SU-DHL-6 (cell line): ENCODE measurements at regions not wholly inside any gene's neighbourhood (a gene's known extent, or its start where the extent isn't known, plus 50 kb on each side); places are given as distances from the start of the nearest gene placed in this dataset.
A peak's percentile ranks its signal among the peaks of the same experiment; 100 is the strongest.

ENCODE experiments used
- H2AFZ ChIP-seq: fragments of 200-600 bp; sonication (generic); 2 replicates; pipeline ENCODE4 v1.6.1; 2014; ENCODE audit warnings: low read depth, mild to moderate bottlenecking, moderate library complexity, mixed read lengths, antibody characterized with exemption, low read length; ENCODE audit not compliant: severe bottlenecking
- H3F3A ChIP-seq: fragments of 200-600 bp; shearing (Covaris generic); 2 replicates; pipeline ENCODE4 v1.6.0; 2016; ENCODE audit warnings: antibody characterized with exemption, mild to moderate bottlenecking; ENCODE audit not compliant: insufficient read depth
- H3K27ac ChIP-seq: fragments of 200-600 bp; sonication (generic); 2 replicates; pipeline ENCODE4 v1.5.1; 2016; ENCODE audit warnings: low read depth, mild to moderate bottlenecking, low read length, moderate library complexity, mixed read lengths
- H3K27me3 ChIP-seq: fragments of 200-600 bp; sonication (generic), shearing (Covaris generic); 2 replicates; pipeline ENCODE4 v1.6.0; 2014; ENCODE audit warnings: mild to moderate bottlenecking, low read length
- H3K36me3 ChIP-seq: fragments of 200-600 bp; sonication (generic); 2 replicates; pipeline ENCODE4 v1.6.1; 2014; ENCODE audit warnings: mild to moderate bottlenecking, low read length, mixed read lengths
- H3K4me2 ChIP-seq: fragments of 300-600, 200-600 bp; shearing (Covaris generic), sonication (generic); 2 replicates; pipeline ENCODE4 v1.6.0; 2014; ENCODE audit warnings: low read length, low read depth, mild to moderate bottlenecking; ENCODE audit not compliant: poor library complexity, severe bottlenecking
- H3K4me3 ChIP-seq: fragments of 200-600 bp; sonication (generic); 2 replicates; pipeline ENCODE4 v1.5.1; 2014; ENCODE audit warnings: antibody characterized with exemption, low read length, mild to moderate bottlenecking, mixed read lengths; ENCODE audit not compliant: insufficient read depth, poor library complexity, severe bottlenecking
- H3K79me2 ChIP-seq: fragments of 200-600 bp; sonication (generic); 2 replicates; pipeline ENCODE4 v1.6.1; 2014; ENCODE audit warnings: mild to moderate bottlenecking, low read length, moderate library complexity; ENCODE audit not compliant: insufficient read depth
- H3K9ac ChIP-seq: fragments of 200-600 bp; sonication (generic); 2 replicates; pipeline ENCODE4 v1.7.0; 2014; ENCODE audit warnings: mild to moderate bottlenecking, low read length
- H3K9me2 ChIP-seq: fragments of 200-600 bp; sonication (generic); replicated peaks from 2 replicates; pipeline ENCODE4 v1.6.1; 2014; ENCODE audit warnings: low read length; ENCODE audit not compliant: insufficient read depth
- H3K9me3 ChIP-seq: fragments of 200-600 bp; sonication (generic); 2 replicates; pipeline ENCODE4 v1.6.1; 2014; ENCODE audit warnings: low read length, mixed read lengths; ENCODE audit not compliant: insufficient read depth
- H4K20me1 ChIP-seq: fragments of 200-600 bp; sonication (generic); 2 replicates; pipeline ENCODE4 v1.6.1; 2014; ENCODE audit warnings: low read depth, mild to moderate bottlenecking, antibody characterized with exemption, low read length, moderate library complexity, mixed read lengths
- CTCF ChIP-seq: fragments of 200-600 bp; sonication (generic); IDR thresholded peaks from one replicate; pipeline ENCODE4 v1.5.1; 2017; ENCODE audit warnings: antibody characterized with exemption, mild to moderate bottlenecking, low read length, moderate library complexity; ENCODE audit not compliant: insufficient read depth, poor library complexity, severe bottlenecking
- EZH2phosphoT487 ChIP-seq: fragments of 200-600 bp; sonication (generic), shearing (Covaris generic); conservative IDR thresholded peaks from 2 replicates; pipeline ENCODE4 v1.6.1; 2018; ENCODE audit warnings: mild to moderate bottlenecking, antibody characterized with exemption, low read length, moderate library complexity, mixed read lengths

GRCh38 chr17:12415031-12415430 lies 250.7 kb upstream of the MYOCD start:
- no peaks in the 10 kb centered on the region for H3K9me3 ChIP-seq
- H3K36me3 ChIP-seq = no peaks in the 10 kb centered on the region
- H4K20me1 ChIP-seq = no peaks in the 10 kb centered on the region
- H3K9ac ChIP-seq = no peak overlapping the region
- H3K79me2 ChIP-seq = no peaks in the 10 kb centered on the region
- H3F3A ChIP-seq = no peaks in the 10 kb centered on the region
- no peaks in the 10 kb centered on the region for H3K27me3 ChIP-seq
- H3K27ac ChIP-seq = no peak overlapping the region
- TF ChIP-seq CTCF = no peak
- no peak for TF ChIP-seq EZH2phosphoT487
- no peaks in the 10 kb centered on the region for H3K9me2 ChIP-seq
- no peak overlapping the region for H3K4me3 ChIP-seq
- no peak overlapping the region for H3K4me2 ChIP-seq
- no peak overlapping the region for H2AFZ ChIP-seq

GRCh38 chr17:12421077-12421476 lies 244.6 kb upstream of the MYOCD start:
- Histone ChIP-seq H3K27me3 (no peaks in the 10 kb centered on the region), H3K9me3 (no peaks in the 10 kb centered on the region), H3K4me3 (no peak overlapping the region), H3K36me3 (no peaks in the 10 kb centered on the region), H3K4me2 (peak overlapping the region; percentile 42), H3K9ac (0 out of 2 replicates have a peak overlapping the region, but pooled peaks have one; percentile 14), H3K27ac (no peak overlapping the region), H4K20me1 (no peaks in the 10 kb centered on the region), H3K9me2 (no peaks in the 10 kb centered on the region), H3K79me2 (no peaks in the 10 kb centered on the region), H2AFZ (peak overlapping the region; percentile 91), H3F3A (no peaks in the 10 kb centered on the region)
- TF ChIP-seq CTCF (no peak), EZH2phosphoT487 (no peak)

GRCh38 chr17:12421646-12422306 lies 243.9 kb upstream of the MYOCD start:
- Histone ChIP-seq H3K9me3 (no peaks in the 10 kb centered on the region), H4K20me1 (no peaks in the 10 kb centered on the region), H3K4me2 (peak overlapping the region; percentile 42), H3K79me2 (no peaks in the 10 kb centered on the region), H3K4me3 (no peak overlapping the region), H3K27me3 (no peaks in the 10 kb centered on the region), H3K36me3 (no peaks in the 10 kb centered on the region), H3K9ac (peak overlapping the region; percentile 14; the same call in 1 of the 2 replicates), H2AFZ (peak overlapping the region; percentile 91), H3F3A (no peaks in the 10 kb centered on the region), H3K27ac (no peak overlapping the region), H3K9me2 (no peaks in the 10 kb centered on the region)
- TF ChIP-seq EZH2phosphoT487 (no peak), CTCF (no peak)
